K562 (cell line): ENCODE measurements at regions not wholly inside any gene's neighbourhood (a gene's known extent, or its start where the extent isn't known, plus 50 kb on each side); places are given as distances from the start of the nearest gene placed in this dataset.
A peak's percentile ranks its signal among the peaks of the same experiment; 100 is the strongest.

Source experiments
- CBX5 ChIP-seq: IDR thresholded peaks from 2 replicates; pipeline ENCODE4 v1.6.1; 2014; ENCODE audit warnings: low read depth, borderline replicate concordance
- CHD1 ChIP-seq: fragments of 200-600 bp; sonication (generic); IDR thresholded peaks from one replicate; pipeline ENCODE4 v1.6.1; 2012; ENCODE audit warnings: mild to moderate bottlenecking, moderate library complexity, low read length, inconsistent platforms
- MEF2D ChIP-seq: conservative IDR thresholded peaks from 2 replicates; pipeline ENCODE4 v1.6.1; 2016; ENCODE audit warnings: low read depth, missing genetic modification characterization, missing compliant biosample characterization
- MTA3 ChIP-seq: fragments of 450-650 bp; formaldehyde crosslinking; IDR thresholded peaks from 2 replicates; pipeline ENCODE4 v1.6.1; 2017; ENCODE audit warnings: mild to moderate bottlenecking, borderline replicate concordance
- MYBL2 ChIP-seq, 2 experiments: fragments of 450-650 bp in 1 of 2; sonication (generic) in 1 of 2; formaldehyde crosslinking in 1 of 2; IDR thresholded peaks; 2 replicates each; pipeline versions ENCODE4 v1.6.1 to v1.8.1; 2017 to 2022; ENCODE audit warnings: borderline replicate concordance in 1 of 2, inconsistent platforms in 1 of 2, low read depth in 1 of 2, mild to moderate bottlenecking in 1 of 2, missing genetic modification reagents in 1 of 2, moderate library complexity in 1 of 2
- PTBP1 ChIP-seq: fragments of 200-400 bp; formaldehyde crosslinking; IDR thresholded peaks from 2 replicates; pipeline ENCODE4 v1.6.1; 2017; ENCODE audit warnings: low read depth, low read length
- PURB ChIP-seq: sonication (generic); formaldehyde crosslinking; IDR thresholded peaks from 2 replicates; pipeline ENCODE4 v1.9.0; 2021; ENCODE audit warnings: low read depth, mild to moderate bottlenecking, missing genetic modification reagents
- RFX5 ChIP-seq: IDR thresholded peaks from 2 replicates; pipeline ENCODE4 v1.6.1; 2011; ENCODE audit warnings: low read depth, mild to moderate bottlenecking, improper control_type of control experiment, low read length
- SLC30A9 ChIP-seq: fragments of 250-450 bp; sonication (Bioruptor Pico); IDR thresholded peaks from 2 replicates; pipeline ENCODE4 v1.8.0; 2022; ENCODE audit warnings: mild to moderate bottlenecking, moderate library complexity
- TAF9B ChIP-seq: fragments of 450-650 bp; IDR thresholded peaks from 2 replicates; pipeline ENCODE4 v1.6.1; 2018; ENCODE audit warnings: mild to moderate bottlenecking; ENCODE audit not compliant: partially characterized antibody
- TEAD4 ChIP-seq, 2 experiments: sonication (generic) in 1 of 2; formaldehyde crosslinking in 1 of 2; IDR thresholded peaks; 2 replicates each; pipeline versions ENCODE4 v1.6.1 to v1.8.0; 2012 to 2022; ENCODE audit warnings: borderline replicate concordance in 1 of 2, inconsistent platforms in 1 of 2, low read length in 1 of 2, mild to moderate bottlenecking in 1 of 2, missing genetic modification reagents in 1 of 2
- ZKSCAN3 ChIP-seq: fragments of 250-450 bp; sonication (Bioruptor Pico); IDR thresholded peaks from 2 replicates; pipeline ENCODE4 v1.4.0; 2020
- ZNF561 ChIP-seq: fragments of 450-650 bp; formaldehyde crosslinking; conservative IDR thresholded peaks from 2 replicates; pipeline ENCODE4 v1.4.0; 2020; ENCODE audit warnings: mild to moderate bottlenecking, moderate library complexity
- ZNF699 ChIP-seq: fragments of 250-450 bp; sonication (Bioruptor Pico); IDR thresholded peaks from 2 replicates; pipeline ENCODE4 v1.8.0; 2021; ENCODE audit warnings: mild to moderate bottlenecking, moderate library complexity; ENCODE audit not compliant: insufficient replicate concordance
- TF ChIP-seq, protein P1 (sequence below): fragments of 450-650 bp; IDR thresholded peaks from 2 replicates; pipeline ENCODE4 v1.6.1; 2016; ENCODE audit warnings: missing biosample characterization, missing genetic modification characterization
- TF ChIP-seq, protein P2 (sequence below): fragments of 450-650 bp; formaldehyde crosslinking; IDR thresholded peaks from 2 replicates; pipeline ENCODE4 v1.4.0; 2022; ENCODE audit warnings: missing genetic modification characterization
- TF ChIP-seq, protein P3 (sequence below): sonication (generic); formaldehyde crosslinking; IDR thresholded peaks from 2 replicates; pipeline ENCODE4 v1.8.1; 2023; ENCODE audit warnings: missing genetic modification reagents, mild to moderate bottlenecking, borderline replicate concordance
- TF ChIP-seq, protein P4 (sequence below): fragments of 450-650 bp; IDR thresholded peaks from one replicate; pipeline ENCODE4 v1.6.1; 2018; ENCODE audit warnings: mild to moderate bottlenecking, moderate library complexity; ENCODE audit not compliant: partially characterized antibody

DNA sequence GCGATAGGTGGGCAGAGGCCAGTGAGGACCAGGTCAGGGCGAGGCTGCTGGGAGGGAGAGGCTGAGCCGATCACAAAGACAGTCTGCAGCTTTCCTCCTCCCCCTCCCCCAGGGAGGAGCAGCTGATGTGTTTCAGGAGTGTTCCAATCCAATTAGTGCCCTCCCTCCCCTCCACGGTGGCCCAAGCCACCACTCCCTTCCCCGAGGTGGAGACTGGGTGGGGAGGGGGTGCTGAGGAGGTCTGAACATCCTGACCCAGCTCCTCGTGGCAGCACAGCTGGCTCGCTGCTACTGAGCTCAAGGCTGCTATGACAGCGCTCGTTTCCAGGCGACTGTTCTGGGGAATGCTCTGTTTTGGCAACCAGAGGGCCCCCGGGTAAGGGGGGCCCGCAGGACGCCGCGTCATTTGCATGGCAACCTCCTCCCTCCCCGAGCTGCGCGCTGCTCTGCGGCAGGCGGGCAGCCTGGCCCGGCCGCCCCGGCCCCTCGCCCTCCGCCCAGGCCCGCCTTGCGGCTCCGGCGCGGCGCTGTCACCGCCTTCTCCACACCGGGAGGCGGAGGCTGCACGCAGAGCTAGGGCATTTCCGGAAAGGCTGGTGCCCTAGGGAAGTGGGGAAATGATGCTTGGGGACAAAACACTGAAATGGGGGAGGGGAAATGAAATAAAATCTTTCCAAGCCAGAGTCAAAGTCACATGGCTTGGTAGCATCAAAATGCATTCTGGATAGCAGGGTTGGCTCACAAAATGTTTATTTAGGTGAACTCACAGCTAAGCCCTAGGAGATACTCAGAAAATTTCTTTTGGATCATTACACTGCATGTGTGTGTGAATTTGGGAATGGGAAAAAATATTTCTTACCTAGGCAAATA is 67.4 kb upstream of the PIM1 start (continued):
- TF ChIP-seq PURB (CRISPR knock-in tag) (no peak), CHD1 (no peak), ZKSCAN3 (CRISPR knock-in tag) (no peak), TAF9B (no peak), CBX5 (no peak), TEAD4 (IDR thresholded peaks at IDR 0.05; ENCODE audit: low read length) (no peak), TEAD4 (CRISPR knock-in tag; IDR thresholded peaks at IDR 0.05; ENCODE audit: borderline replicate concordance) (no peak), PTBP1 (no peak), MTA3 (peak; percentile 69), ZNF561 (no peak), ZNF699 (CRISPR knock-in tag) (no peak), SLC30A9 (no peak), MEF2D (no peak), RFX5 (peak; percentile 84), MYBL2 (IDR thresholded peaks at IDR 0.05; ENCODE audit: low read depth) (no peak), MYBL2 (CRISPR knock-in tag; IDR thresholded peaks at IDR 0.05; ENCODE audit: borderline replicate concordance) (no peak)
- TF ChIP-seq, protein P1, sequence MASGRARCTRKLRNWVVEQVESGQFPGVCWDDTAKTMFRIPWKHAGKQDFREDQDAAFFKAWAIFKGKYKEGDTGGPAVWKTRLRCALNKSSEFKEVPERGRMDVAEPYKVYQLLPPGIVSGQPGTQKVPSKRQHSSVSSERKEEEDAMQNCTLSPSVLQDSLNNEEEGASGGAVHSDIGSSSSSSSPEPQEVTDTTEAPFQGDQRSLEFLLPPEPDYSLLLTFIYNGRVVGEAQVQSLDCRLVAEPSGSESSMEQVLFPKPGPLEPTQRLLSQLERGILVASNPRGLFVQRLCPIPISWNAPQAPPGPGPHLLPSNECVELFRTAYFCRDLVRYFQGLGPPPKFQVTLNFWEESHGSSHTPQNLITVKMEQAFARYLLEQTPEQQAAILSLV (tag): no peak
- TF ChIP-seq, protein P2, sequence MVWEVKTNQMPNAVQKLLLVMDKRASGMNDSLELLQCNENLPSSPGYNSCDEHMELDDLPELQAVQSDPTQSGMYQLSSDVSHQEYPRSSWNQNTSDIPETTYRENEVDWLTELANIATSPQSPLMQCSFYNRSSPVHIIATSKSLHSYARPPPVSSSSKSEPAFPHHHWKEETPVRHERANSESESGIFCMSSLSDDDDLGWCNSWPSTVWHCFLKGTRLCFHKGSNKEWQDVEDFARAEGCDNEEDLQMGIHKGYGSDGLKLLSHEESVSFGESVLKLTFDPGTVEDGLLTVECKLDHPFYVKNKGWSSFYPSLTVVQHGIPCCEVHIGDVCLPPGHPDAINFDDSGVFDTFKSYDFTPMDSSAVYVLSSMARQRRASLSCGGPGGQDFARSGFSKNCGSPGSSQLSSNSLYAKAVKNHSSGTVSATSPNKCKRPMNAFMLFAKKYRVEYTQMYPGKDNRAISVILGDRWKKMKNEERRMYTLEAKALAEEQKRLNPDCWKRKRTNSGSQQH (CRISPR knock-in tag): no peak
- TF ChIP-seq, protein P3, sequence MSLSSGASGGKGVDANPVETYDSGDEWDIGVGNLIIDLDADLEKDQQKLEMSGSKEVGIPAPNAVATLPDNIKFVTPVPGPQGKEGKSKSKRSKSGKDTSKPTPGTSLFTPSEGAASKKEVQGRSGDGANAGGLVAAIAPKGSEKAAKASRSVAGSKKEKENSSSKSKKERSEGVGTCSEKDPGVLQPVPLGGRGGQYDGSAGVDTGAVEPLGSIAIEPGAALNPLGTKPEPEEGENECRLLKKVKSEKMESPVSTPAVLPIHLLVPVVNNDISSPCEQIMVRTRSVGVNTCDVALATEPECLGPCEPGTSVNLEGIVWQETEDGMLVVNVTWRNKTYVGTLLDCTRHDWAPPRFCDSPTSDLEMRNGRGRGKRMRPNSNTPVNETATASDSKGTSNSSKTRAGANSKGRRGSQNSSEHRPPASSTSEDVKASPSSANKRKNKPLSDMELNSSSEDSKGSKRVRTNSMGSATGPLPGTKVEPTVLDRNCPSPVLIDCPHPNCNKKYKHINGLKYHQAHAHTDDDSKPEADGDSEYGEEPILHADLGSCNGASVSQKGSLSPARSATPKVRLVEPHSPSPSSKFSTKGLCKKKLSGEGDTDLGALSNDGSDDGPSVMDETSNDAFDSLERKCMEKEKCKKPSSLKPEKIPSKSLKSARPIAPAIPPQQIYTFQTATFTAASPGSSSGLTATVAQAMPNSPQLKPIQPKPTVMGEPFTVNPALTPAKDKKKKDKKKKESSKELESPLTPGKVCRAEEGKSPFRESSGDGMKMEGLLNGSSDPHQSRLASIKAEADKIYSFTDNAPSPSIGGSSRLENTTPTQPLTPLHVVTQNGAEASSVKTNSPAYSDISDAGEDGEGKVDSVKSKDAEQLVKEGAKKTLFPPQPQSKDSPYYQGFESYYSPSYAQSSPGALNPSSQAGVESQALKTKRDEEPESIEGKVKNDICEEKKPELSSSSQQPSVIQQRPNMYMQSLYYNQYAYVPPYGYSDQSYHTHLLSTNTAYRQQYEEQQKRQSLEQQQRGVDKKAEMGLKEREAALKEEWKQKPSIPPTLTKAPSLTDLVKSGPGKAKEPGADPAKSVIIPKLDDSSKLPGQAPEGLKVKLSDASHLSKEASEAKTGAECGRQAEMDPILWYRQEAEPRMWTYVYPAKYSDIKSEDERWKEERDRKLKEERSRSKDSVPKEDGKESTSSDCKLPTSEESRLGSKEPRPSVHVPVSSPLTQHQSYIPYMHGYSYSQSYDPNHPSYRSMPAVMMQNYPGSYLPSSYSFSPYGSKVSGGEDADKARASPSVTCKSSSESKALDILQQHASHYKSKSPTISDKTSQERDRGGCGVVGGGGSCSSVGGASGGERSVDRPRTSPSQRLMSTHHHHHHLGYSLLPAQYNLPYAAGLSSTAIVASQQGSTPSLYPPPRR (CRISPR knock-in tag): 0 out of 2 replicates have a peak, but pooled peaks have one; percentile 53
- TF ChIP-seq, protein P4, sequence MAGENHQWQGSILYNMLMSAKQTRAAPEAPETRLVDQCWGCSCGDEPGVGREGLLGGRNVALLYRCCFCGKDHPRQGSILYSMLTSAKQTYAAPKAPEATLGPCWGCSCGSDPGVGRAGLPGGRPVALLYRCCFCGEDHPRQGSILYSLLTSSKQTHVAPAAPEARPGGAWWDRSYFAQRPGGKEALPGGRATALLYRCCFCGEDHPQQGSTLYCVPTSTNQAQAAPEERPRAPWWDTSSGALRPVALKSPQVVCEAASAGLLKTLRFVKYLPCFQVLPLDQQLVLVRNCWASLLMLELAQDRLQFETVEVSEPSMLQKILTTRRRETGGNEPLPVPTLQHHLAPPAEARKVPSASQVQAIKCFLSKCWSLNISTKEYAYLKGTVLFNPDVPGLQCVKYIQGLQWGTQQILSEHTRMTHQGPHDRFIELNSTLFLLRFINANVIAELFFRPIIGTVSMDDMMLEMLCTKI: no peak
